CD1c-positive myeloid dendritic cell (primary cell): ENCODE measurements at regions not wholly inside any gene's neighbourhood (a gene's known extent, or its start where the extent isn't known, plus 50 kb on each side); places are given as distances from the start of the nearest gene placed in this dataset.
"Not testable (repeated sequence)": the region's sequence is repeated elsewhere in the genome, so short reads cannot be mapped to it uniquely, and the experiment has no call there.

Experiments
- DNase-seq: peaks from one replicate; pipeline ENCODE4 v3.0.0-alpha.2; 2016; ENCODE audit errors: extremely low spot score

DNA sequence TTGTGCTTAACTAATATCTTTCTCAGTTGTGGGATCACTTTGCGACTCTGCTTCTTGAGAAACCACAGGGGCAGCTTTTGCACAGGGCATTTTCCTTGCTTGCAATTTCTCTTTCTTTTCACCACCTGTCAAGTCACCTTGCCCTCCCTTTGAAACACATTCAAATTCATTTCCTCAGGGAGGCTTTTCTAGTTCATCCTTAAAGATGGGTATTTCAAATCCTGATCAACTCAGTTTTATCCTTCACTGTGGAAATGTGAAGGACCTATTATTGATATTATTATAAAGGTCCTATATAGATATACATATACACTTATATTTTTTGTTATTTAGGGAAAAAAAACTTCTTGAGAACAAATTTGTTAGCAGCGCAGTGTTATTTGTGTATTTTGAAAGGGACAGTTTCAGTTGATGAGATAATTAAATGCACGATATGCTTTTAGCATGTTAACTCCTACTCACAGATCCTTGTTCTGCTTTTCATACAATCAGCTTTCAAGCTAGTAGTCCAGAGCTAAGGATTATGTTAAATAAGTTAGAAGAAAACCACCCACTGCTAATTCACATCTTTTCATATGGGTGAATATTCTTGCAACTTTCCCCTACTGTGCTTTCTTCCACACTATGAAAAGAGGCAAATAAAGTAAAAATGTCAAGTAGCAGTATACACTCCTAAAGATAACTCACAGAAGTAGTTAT is 501.4 kb upstream of the RGS6 start:
- peak; percentile 75 for DNase-seq

DNA sequence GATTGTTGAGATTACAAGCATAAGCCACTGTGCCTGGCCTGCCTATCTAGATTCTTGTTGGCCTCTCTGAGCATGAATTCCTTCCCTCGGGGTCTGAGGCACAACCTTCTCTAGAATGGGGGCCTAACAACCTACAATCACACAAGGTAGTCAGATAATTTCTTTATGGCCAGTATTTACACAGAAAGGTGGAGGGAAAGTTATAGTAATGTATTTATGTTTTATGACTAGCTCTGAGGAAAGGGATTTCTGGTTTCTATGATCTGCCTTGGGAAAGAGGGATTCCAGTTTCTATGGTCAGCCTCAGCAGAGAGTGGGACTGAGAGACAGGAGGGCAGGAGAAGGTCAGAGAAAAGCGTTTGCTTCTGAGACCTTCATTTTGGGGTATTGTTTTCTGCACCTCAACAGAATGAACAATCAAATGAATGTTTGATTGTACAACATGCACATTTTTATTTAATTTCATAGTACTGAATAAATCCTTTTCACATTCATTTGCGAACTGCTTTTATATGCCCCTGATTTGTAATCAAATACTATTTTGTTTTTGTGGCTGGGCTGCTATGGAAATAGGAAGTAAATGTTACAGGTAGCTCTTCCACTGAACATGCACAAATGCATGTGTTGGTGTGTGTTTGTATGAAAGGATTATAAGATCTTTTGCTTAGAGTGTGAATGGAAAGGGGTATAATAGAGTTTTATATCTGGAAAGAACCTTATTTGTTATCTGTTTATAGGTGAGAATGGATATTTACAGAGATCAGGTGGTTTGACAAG is 499.7 kb upstream of the RGS6 start:
- no peak for DNase-seq

DNA sequence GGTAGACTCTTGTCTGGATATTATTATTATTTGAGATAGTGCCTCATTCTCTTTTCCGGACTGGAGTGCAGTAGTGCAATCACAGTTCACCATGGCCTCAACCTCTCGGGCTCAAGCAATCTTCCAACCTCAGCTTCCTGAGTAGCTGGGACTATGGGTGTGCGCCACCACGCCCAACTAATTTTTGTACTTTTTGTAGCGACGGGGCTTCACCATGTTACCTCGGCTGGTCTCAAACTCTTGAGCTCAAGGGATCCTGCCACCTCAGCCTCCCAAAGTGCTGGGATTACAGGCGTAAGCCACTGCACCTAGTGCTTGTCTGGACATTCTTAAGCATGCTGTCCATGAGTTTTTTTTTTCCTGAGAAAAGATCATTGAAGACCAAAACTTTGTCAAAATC is 498.9 kb upstream of the RGS6 start:
- no peak for DNase-seq

DNA sequence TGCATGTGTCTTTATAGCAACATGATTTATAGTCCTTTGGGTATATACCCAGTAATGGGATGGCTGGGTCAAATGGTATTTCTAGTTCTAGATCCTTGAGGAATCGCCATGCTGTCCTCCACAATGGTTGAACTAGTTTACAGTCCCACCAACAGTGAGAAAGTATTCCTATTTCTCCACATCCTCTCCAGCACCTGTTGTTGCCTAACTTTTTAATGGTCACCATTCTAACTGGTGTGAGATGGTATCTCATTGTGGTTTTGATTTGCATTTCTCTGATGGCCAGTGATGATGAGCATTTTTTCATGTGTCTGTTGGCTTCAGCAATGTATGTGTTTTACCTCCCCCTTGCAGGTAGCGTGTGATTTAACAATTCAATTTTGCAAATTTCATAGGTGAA is 496.6 kb upstream of the RGS6 start:
- not testable (repeated sequence) for DNase-seq

DNA sequence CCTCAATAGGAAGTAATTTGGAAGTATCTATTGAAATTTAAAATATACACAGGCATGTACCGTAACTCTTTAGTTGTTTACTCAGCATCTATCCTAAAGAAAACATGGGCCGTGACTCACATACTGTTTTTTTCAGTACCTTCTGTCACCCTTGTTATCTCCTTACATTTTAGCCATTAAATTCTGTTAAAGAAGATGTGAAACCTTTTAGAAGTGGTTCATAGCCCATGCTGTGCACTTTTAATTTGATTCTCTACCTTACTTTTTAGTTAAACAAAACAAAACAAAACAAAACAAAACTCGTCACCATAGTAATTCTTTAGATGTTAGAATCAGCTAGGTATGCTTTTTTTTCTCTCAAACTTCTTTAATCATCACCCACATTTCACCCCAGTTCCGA is 494.4 kb upstream of the RGS6 start:
- DNase-seq: no peak

DNA sequence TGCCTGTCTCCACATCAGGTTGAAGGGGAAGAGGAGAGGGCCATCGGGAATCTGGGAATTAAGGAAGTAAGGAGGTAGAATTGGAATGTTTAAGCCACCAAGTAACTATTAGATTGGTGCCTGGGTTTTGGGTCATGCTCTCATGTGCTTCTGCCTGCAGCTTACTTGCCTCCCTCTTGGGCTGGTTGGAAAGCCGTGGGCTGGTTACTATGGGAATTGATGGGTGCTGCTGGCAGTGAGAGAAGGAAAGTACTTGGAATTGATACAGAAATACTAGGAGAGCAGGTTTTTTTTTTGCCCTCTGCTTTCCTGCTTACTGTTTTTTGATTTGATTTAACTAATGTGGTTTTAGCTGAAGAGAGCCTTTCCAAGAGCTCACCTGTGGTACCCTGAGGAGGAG is 493.5 kb upstream of the RGS6 start:
- DNase-seq: no peak

DNA sequence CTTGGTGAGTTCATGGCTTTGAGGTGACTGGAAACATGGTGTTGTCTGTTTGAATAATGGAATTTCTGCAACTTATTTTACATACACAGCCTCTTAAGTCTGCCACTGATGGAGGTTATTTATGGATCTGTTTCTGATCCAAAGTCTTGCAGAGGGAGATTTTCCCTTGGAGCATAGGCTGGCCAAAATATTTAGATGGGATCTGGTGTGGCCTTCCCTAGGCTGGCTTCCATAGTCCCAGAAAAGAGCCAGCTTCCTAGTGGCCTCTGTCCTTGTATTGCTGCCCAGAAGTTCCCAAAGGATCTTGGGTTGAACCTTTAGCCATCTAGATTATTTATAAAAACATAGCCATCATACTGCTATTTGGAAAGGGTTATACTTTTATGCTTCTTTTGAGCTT is 491.1 kb upstream of the RGS6 start:
- no peak for DNase-seq

DNA sequence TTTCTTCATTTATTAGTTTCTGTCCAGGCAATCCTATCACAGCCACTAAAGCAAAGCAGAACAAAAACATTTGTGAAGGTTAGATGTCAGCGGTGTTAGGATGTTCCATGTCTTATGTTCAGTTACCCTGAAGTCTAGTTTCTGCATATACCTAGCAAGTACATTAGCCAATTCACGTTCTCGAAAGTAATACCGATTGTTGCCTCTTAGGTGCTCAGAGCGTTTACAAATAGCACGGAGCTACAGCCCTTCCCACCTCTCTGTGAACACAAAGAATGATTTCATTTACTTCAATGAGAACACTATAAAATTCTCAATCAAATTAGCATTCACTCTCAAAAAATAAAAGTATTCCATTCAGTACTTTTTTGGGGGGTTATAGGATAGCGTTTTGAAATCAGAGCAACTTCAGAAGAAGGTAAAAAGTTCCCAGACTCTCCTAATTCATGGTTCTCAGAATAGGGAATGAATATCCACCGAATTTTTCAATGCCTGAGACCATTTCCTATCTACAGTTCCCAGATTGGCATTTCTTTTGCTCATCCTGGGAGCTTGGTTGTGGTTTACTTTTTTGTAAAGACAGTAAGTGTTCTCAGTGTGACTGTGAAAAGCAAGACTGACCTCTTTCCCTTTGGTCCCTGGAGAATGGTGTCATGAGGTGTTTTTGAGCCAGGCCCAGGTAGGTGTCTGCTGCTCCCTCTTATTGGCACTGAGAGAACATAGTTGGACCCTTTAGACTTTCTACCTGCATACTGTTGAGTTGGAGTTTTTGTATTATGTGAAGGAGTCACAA is 488.0 kb upstream of the RGS6 start:
- DNase-seq: no peak

DNA sequence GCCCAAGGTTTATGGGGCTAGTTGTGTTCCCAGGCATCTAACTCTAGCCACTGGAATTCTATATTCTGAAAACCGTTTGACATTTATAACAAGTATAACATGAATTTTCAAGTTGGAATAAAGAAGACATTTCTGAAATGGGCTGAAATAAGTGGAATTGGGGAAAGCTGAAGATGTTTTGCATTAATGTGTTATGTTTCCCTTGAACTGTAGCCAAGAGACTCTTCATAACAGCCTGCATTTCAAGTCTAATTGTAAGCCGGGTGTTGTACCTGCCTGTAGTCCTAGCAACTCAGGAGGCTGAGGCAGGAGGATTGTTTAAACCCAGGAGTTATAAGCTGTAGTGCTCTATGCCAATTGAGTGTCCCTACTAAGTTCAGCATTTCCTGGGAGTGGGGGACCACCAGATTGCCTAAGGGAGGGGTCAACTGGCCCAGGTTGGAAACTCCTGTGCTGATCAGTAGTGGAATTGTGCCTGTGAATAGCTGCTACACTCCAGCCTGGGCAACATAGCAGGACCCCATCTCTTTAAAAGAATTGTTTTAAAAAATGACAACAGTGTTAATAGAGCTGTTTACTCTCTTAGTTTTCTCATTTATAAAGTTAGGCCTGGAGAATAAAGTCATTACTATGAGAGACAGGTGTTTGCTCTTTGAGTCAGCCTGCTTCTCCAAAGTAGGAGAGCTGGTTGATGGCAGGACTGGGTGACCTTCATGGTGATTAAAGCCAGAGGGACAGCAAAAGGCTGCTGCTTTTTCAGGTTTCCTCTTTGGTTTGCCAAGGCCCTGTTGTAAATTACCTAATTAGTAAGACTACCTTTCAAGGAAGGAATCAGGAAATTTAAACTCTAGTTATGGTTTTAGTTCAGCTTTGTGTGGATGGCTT is 483.6 kb upstream of the RGS6 start:
- no peak for DNase-seq

DNA sequence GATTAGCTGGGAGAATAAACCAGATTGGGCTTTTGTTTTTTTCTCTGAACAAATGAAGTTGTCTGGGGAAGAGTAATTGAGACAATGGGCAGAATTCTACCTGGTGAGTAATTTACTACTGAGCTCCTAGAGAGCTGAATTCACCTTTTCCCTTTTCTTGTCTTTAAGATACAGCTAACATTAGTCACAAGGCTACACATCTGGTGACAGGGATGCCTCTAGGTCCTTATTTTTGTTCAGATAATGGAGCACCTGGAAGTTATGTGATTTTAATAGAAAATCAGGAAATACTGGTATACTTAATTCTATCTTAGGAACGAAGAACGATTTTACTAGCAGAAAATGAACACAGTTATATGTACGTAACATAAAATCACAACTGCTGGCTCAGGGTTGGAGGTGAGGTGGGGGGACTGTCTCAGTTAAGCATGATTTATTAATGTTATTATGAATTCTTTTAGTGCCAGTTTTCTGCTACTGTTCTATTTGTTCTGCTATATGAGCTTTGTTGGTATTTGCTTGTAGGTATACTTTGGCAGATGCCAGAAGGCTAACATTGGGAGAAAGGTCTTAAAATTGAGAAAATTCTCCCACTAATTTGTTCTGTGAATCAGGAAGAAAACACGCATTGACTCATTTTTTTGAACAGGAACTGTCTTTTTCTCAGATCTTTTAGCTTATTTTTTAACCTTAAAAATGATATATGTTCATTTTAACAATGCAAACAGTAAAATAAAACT is 482.7 kb upstream of the RGS6 start:
- no peak for DNase-seq

DNA sequence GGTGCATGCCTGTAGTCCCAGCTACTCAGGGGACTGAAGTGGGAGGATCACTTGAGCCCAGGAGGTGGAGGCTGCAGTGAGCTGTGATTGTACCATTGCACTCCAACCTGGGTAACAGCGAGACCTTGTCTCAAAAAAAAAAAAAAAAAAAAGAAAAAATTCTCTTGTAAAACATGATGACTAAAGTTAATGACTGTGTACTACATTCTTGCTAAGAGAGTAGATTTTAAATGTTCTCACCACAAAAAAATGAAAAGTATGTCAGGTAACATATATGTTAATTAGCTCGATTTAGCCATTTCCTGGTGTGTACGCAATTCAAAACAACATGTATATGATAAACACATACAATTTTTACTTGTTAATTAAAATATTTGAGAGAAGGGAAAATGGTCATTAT is 480.7 kb upstream of the RGS6 start:
- DNase-seq: no peak

DNA sequence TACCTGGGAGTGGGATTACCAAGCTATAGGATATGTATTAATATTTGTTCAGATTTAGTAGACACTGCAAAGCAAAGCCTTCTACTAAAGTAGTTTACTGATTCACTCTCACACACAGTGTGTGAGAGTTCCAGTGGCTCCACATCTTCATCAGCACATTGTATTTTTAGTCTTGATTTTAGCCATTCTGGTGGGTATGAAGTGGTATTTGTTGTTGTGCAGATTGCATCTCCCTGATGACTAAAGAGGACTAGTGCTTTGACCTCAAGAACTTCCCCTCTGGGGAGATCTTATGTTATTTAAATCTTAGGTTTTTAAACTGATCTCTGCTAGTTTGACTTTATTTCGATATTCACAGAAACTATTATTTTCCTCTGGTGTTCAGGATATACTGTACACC is 479.7 kb upstream of the RGS6 start:
- DNase-seq: no peak

DNA sequence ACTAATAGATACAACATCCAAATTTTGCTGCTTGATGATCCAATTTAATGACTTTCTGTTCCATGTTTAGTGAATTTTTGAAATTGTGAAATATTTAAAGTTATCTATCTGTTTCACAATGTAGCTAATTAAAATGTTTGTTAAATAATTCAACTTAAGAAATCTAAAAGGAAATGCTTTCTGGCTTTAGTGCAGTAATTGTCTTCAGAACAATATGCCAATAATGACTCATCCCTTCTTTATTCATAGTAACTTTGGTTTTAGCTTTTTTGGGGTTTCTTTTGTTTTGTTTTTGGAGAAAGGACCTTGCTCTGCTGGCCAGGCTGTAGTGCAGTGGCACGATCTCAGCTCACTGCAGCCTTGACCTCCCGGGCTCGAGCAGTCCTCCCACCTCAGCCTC is 479.2 kb upstream of the RGS6 start:
- no peak for DNase-seq

DNA sequence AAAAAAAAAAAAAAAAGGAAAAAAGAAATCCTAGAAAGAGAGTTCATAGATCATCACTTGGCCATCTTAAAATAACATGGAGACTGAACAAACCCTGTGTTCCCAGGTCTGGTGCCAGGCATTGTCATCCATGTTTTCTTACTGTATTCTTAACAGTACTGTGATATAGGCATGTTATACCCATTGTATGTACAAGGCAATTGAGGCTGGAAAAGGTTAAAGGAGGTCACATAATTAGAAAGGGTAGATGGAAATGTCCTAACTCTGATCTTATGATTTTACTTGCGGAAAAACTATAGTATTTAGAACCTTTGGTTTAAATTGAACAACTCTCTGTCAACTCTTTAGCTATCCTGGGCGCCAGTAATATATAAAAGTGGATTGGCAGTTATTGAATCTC is 478.2 kb upstream of the RGS6 start:
- DNase-seq: no peak

DNA sequence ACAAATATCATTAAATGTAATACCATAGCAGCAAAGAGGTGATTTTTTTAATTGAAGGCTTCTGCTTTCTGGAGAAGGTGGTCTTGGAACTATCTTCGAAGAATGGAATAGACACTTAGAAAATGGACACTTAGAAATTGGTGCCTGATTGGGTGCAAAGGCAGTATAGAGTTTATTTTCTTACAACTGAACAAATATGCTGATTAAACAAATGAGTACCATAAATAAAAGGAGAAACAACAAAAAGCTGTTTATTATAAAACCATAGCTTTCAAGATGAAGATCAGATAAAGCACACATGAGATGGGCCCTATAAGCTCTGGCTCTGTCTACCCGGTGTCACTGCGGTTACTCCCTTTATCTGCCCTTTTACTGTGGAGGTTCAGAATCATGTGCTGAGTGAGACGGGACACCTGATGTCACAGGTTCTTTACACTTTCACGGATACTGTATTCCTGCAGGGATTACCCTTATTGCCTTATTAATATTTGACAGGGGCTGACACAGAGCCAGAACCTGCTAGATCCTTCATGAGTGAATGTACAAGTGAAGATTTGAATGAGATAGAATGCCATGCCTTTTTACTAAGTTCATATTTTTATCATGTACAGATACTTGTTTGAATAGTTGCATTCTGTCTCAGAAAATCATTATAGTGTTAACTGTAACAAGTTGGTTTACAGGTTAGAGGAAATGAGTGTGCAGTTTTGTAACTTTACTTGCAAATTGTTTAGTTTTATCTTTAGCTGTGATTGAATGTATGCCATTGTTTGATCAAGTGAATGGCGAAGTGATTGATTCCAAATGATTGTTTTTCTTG is 477.5 kb upstream of the RGS6 start:
- no peak for DNase-seq

DNA sequence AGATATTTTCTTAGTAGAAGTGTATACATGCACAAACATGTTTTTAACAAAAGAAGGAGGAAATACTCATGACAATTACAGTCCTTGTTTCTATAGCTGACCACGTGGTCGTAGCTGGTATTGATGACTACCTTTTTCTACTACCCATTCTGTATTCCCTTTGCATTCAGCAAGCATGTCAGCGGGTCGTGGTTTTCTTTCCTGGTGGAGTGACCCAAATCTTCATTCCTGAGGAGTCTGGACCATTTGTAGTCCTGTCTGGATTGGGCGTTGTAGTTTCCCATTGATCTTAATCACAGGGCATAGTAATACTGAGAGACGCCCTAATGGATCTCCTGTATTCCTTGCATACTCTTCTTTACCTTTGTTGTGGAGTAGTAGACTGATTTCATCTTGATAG is 472.1 kb upstream of the RGS6 start:
- no peak for DNase-seq

DNA sequence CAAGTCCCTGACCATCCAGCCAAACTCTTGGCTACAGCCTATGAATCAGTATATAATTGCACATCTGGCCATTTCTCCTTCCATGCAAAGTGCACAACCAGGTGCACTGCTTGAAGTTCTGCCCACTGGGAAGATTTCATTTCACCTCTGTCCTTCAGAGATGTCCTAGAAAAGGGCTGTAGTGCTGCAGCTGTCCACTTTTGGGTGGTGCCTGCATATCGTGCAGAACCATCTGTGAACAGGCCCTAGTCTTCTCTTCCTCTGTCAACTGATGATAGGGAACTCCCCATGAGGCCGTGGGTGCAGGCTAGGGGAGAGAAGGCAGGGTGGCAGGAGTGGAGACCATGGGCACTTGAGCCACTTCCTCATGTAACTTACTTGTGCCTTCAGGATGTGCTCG is 470.6 kb upstream of the RGS6 start:
- not testable (repeated sequence) for DNase-seq

DNA sequence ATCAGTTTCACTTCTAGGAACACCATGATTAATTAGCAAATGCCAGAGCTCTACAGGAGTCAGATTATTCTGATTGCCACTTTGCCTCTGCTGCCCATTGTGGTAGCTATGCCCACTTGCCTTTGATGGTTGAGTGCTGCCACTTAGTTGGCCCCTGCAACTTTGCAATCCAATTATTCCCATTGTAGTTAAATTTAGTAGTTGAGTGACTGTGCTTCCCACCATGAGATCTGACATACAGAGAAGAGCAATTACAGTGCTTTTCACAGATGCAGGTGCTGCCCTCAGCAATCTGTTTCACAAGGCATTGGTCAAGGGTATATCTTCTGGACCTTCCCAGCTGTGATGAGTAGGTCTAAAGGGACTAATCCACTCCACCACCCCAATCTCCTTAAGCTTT is 468.4 kb upstream of the RGS6 start:
- DNase-seq: no peak

DNA sequence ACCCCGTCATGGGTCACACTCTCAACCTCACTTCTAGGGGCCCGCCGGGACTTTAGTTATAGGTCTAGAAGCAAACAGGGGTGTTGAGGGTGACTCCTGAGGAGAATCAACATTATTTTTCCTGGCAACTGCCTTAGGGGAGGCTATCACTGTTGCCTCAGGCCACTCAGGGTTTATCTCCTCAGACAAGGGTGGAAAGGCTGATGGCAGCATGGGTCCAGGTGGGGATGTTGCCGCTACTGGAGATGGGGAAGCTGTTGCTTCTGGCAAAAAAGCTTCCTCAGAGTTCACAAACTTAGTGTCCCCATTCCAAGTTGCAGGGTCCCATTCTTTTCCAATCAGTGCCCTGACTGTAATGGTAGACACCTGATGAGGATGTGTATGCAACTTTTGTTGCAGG is 467.4 kb upstream of the RGS6 start:
- no peak for DNase-seq

DNA sequence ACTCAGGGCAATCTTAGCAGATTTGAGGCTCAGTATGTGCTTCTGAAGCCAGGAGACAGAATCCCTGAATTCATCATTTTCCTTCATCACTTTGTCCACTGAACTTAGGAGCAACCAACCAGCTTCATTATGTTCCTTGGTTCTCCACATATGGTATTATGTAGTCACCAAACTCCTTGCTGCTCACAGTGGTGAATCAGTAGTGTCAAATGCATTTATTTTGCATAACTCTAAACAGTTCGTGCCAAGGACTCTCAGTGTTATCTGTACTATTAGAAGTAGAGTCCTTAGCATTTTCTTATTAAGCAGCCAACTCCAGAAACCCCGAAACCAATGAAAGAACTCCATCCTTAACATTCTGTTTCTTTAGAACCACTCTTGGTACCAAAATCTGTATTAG is 466.9 kb upstream of the RGS6 start:
- DNase-seq: no peak
